22Rv1 (cell line): ENCODE measurements at regions not wholly inside any gene's neighbourhood (a gene's known extent, or its start where the extent isn't known, plus 50 kb on each side); places are given as distances from the start of the nearest gene placed in this dataset.
"Not testable (repeated sequence)": the region's sequence is repeated elsewhere in the genome, so short reads cannot be mapped to it uniquely, and the experiment has no call there.

Source experiments
- H3K27ac ChIP-seq: fragments of 450-650 bp; 2 replicates; pipeline ENCODE4 v1.5.1; 2017
- ZFX ChIP-seq: fragments of 450-650 bp; IDR thresholded peaks from 2 replicates; pipeline ENCODE4 v1.6.1; 2017; ENCODE audit warnings: antibody characterized with exemption, borderline replicate concordance
- TF ChIP-seq, protein P1 (sequence below): fragments of 450-650 bp; IDR thresholded peaks from 2 replicates; pipeline ENCODE4 v1.5.1; 2017; ENCODE audit warnings: mild to moderate bottlenecking

DNA sequence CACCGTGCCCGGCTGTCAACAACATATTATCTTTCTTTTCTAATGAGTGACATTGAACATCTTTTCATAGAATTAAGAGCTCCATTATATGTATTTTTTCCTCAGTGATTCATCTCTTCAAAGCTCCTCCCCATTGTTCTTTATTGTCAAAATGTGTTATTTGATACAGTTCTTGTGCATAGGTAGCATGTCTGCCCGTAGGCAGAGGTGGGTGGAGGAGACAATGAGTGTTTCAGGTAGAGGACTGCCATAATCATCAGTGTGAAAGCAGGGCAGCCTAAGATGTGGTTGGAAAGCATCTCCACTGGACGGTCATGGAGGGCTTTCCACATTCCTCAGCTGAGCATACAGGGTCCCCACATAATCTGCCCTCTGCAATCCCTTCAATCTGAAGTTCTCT is 452.0 kb upstream of the MCTP2 start:
- no peak overlapping the region for H3K27ac ChIP-seq

DNA sequence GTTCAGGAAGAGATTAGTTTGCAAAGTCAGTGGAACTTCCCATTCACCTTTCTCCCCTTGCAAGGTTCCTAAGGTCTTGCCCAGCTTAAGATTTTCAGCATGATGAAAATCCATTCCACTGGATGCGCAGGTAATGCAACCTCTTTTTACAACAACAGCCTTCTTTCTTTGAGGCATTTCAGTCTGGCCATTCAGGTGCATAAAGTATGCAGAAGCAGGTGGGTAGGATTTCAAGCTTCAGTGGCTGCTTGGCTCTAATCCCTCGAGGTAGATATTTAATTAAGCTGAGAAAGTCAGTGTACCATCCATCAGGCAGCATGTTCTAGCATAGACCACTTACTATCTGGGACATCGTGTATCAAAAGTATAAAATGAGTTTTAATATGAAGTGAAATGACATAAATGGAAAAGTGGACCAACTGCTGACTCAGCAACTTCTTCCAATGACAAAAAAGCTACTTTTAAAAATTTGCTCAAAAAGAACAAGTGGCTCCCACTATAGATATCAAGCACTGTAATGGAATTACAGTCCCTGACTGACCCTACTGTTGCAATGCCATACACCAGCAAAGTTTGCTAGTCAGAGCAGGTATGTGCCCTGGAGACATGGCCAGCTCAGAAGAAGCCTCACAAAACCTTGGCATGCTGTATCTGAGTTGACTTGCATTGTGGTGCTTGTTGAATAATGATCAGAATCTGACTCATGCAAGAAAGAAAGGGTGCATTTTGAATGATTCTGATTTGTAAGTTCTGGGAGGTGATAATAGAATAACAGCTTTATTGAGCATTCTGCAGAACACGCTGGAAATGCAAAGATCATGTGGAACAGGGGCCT is 459.9 kb upstream of the MCTP2 start:
- H3K27ac ChIP-seq = no peak overlapping the region
- TF ChIP-seq, protein P1, sequence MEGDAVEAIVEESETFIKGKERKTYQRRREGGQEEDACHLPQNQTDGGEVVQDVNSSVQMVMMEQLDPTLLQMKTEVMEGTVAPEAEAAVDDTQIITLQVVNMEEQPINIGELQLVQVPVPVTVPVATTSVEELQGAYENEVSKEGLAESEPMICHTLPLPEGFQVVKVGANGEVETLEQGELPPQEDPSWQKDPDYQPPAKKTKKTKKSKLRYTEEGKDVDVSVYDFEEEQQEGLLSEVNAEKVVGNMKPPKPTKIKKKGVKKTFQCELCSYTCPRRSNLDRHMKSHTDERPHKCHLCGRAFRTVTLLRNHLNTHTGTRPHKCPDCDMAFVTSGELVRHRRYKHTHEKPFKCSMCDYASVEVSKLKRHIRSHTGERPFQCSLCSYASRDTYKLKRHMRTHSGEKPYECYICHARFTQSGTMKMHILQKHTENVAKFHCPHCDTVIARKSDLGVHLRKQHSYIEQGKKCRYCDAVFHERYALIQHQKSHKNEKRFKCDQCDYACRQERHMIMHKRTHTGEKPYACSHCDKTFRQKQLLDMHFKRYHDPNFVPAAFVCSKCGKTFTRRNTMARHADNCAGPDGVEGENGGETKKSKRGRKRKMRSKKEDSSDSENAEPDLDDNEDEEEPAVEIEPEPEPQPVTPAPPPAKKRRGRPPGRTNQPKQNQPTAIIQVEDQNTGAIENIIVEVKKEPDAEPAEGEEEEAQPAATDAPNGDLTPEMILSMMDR = no peak
- no peak for TF ChIP-seq ZFX

More for the DNA sequence above, 452.0 kb upstream of the MCTP2 start:
- TF ChIP-seq, protein P1 = no peak
- no peak for TF ChIP-seq ZFX

DNA sequence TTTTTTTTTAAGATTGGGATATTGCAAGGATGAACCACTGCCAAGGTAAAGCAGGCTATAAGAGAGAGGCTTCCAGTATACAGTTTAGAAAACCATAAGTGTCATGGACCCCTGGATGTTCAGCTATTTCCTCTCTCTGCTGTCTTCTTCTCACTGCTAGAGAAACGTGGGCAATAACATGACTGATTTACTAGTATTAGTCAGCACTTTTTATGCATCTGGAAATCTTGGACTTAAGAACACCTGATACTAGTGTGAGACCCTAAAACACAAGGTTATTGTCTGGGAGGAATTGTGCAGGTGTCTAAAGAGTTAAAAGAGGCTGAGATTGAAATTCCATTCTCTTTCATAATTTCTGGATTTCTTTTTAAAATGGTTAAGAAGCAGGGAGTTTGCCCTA is 460.6 kb upstream of the MCTP2 start:
- no peak overlapping the region for H3K27ac ChIP-seq
- no peak for TF ChIP-seq ZFX
- TF ChIP-seq, protein P1 = no peak

DNA sequence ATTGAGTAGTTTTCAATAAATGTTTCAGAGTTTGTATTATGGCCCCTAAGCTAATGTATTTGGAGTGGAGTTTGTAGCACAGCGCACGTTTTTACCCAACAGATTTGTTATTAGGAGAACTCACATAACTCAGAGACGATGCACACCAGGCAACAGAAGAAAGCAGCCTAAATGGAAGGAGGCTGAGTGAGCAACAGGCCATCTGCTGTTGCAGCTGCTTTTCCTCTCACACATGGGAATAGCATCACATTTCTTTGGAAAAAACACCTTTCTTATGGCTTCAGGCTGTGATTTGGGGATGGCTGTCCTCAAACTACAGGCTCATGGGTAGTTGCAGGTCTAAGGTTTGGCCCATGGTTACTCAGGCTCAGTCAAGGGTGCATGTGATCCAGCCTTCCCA is 469.3 kb upstream of the MCTP2 start:
- H3K27ac ChIP-seq = no peak overlapping the region
- TF ChIP-seq, protein P1 = no peak
- no peak for TF ChIP-seq ZFX

GRCh38 chr15:93759629-93760028 is 471.7 kb upstream of the MCTP2 start:
- TF ChIP-seq ZFX = no peak
- TF ChIP-seq, protein P1 = no peak
- no peak overlapping the region for H3K27ac ChIP-seq

DNA sequence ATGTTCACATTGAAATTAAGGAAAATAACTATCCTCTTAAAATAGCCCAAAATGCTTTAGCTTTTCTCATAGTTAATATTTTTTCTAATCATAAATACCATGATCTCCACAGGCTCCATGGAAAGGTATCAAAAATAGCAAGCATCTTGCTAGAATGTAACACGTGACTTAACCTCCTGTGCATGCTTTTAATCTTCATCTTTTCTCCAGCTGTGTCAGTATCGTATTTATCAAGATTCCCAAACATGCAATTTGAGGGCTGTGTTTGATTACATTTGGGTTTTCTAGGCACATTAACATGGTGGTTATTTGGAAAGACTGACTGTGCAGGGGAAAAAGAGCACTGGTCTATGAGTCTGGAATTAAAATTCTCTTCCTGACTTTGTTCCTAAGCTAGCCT is 472.5 kb upstream of the MCTP2 start:
- no peak overlapping the region for H3K27ac ChIP-seq
- TF ChIP-seq, protein P1 = no peak
- TF ChIP-seq ZFX = no peak

DNA sequence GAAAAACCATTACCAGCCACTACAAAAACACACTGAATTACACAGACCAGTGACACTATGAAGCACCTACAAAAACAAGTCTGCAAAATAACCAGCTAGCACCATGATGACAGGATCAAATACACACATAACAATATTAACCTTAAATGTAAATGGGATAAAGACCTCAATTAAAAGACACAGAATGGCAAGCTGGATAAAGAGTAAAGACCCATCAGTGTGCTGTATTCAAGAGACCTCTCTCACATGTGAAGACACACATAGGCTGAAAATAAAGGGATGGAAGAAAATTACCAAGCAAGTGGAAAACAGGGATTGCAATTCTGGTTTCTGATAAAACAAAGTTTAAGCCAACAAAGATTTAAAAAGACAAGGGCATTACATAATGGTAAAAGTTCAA is 482.7 kb upstream of the MCTP2 start:
- no peak overlapping the region for H3K27ac ChIP-seq
- no peak for TF ChIP-seq ZFX
- TF ChIP-seq, protein P1 = no peak

GRCh38 chr15:93734976-93735375 is 496.4 kb upstream of the MCTP2 start:
- not testable (repeated sequence) for H3K27ac ChIP-seq
